Activated T-helper 17 cell treated with anti-CD3 and anti-CD28 coated beads, Interleukin-2, amount 50 U/mL, for 72 hours (primary cell): ENCODE measurements at regions not wholly inside any gene's neighbourhood (a gene's known extent, or its start where the extent isn't known, plus 50 kb on each side); places are given as distances from the start of the nearest gene placed in this dataset.
"Not testable (repeated sequence)": the region's sequence is repeated elsewhere in the genome, so short reads cannot be mapped to it uniquely, and the experiment has no call there.

Experiments used
- ATAC-seq: fragments of 150-1000 bp; cut with Tn5 transposase; replicated peaks from 2 replicates; pipeline ENCODE4 v1.10.0; 2021; ENCODE audit warnings: mild to moderate bottlenecking, moderate library complexity
- H3K27ac Mint-ChIP-seq: one replicate; pipeline ENCODE4 v1.8.0; 2022; ENCODE audit warnings: mixed read lengths
- H3K27me3 Mint-ChIP-seq: one replicate; pipeline ENCODE4 v1.8.0; 2022; ENCODE audit warnings: mixed read lengths
- H3K36me3 Mint-ChIP-seq: one replicate; pipeline ENCODE4 v1.8.0; 2022; ENCODE audit warnings: low read depth, mild to moderate bottlenecking, mixed read lengths
- H3K4me1 Mint-ChIP-seq: one replicate; pipeline ENCODE4 v1.8.0; 2022; ENCODE audit warnings: mixed read lengths
- H3K4me3 Mint-ChIP-seq: one replicate; pipeline ENCODE4 v1.8.0; 2022; ENCODE audit warnings: mild to moderate bottlenecking, mixed read lengths
- H3K9me3 Mint-ChIP-seq: one replicate; pipeline ENCODE4 v1.8.0; 2022; ENCODE audit warnings: mixed read lengths

DNA sequence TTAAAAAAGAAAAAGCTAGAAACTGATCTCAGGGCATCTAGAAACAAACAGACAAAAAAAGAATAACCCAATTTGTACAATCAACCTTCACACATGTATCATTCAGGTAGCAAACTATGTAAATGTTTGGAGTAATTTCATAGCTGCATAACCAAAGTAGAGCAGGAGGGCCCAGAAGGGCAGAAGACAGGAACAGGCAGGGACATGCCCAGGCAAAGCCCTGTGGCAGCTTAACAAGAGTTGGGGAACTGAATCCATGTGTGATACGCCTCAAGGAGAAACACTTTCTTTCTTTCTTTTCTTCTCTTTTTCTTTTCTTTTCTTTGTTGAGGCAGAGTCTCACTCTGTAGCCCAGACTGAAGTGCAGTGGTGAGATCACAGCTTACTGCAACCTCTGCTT, 390.4 kb upstream of the ANKRD20A1 start:
- H3K36me3 Mint-ChIP-seq, H3K27me3 Mint-ChIP-seq, H3K27ac Mint-ChIP-seq, H3K9me3 Mint-ChIP-seq, H3K4me1 Mint-ChIP-seq, ATAC-seq, H3K4me3 Mint-ChIP-seq: not testable (repeated sequence)

DNA sequence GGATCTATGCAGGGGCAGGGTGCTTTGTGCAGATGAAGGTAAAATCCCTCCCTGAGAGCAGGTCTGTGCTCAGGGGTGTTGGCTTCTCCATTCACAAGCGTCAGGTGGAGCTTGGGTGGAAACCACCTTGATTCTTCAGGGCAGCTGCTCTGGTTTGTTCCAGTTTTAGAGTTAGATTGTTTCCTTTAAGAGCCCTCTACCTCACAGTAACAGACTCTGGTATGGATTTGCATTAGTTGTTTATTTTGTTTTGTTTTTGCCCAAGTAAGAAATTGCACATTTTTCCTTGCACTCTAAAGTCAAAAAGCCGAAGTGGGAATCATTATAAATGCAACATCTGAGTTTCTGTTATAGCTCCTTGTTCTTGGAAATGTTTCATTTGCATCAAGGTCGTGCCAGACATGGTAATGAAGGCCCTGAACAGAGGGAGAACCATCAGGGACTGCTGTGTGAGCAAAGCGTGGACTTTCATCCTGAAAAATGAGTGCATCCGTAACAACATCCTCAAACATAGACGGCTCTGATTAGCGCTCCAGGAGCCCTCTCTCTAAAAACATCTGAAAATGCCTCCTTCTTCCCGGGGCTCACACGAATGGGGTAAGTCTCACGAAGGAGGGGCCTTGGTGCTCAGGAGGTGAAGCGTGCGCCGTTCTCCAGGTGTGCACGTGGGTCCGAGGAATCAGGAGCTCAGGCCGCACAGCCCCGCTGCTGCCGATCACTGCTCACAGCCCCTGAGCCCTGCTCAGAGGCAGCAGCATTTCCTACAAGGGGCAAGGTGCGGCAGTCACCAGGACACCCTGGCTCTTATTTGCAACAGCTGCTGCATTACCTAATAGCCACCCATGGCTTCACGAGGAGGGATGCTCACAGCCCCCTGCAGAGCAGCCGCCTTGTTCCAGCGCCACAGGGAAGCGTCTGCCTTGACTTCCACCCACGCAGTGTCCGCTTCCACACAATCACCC, 396.7 kb upstream of the ANKRD20A1 start:
- H3K4me3 Mint-ChIP-seq, H3K27me3 Mint-ChIP-seq, H3K9me3 Mint-ChIP-seq, ATAC-seq, H3K36me3 Mint-ChIP-seq, H3K4me1 Mint-ChIP-seq, H3K27ac Mint-ChIP-seq: not testable (repeated sequence)

DNA sequence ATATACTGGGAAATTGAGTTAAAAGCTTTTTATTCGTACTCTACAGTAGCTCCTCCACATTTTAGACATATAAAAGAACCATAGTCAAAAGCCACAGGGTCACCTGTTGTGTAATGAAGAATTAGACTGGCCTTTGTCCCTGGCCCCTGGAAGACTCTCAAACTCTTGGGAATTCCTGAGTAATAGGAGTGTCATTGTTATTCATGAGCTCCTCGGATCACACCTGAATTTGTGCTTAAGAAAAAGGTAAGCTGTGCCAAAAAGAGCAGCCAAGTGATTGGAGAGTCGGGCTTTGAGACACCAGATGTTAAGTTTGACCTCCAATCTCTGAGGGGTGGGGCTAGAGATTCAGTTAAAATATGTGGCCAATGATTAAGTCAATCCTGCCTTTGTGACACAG, 405.8 kb upstream of the ANKRD20A1 start:
- H3K27ac Mint-ChIP-seq, H3K9me3 Mint-ChIP-seq, ATAC-seq, H3K27me3 Mint-ChIP-seq, H3K4me3 Mint-ChIP-seq, H3K36me3 Mint-ChIP-seq, H3K4me1 Mint-ChIP-seq: not testable (repeated sequence)

DNA sequence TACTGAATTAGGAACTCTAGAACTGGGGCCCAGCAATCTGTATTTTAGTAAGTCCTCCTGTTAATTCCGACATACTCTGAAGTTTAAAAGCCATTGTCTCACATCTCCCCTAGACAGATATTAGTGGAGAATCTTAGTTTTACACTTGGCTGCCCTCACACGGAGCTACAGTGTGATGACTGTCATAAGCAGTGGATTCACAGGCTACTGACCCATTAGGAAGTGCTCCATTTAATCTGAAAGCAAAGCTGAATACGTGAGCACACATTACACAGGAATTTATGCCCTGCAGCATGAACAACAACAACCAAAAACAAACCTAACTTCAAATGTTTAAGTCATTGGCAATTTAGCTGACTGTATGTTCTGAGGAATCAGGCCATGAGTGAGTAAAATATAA, 416.4 kb upstream of the ANKRD20A1 start:
- not testable (repeated sequence) for H3K4me1 Mint-ChIP-seq, H3K27ac Mint-ChIP-seq, H3K27me3 Mint-ChIP-seq, ATAC-seq, H3K4me3 Mint-ChIP-seq, H3K9me3 Mint-ChIP-seq, H3K36me3 Mint-ChIP-seq

DNA sequence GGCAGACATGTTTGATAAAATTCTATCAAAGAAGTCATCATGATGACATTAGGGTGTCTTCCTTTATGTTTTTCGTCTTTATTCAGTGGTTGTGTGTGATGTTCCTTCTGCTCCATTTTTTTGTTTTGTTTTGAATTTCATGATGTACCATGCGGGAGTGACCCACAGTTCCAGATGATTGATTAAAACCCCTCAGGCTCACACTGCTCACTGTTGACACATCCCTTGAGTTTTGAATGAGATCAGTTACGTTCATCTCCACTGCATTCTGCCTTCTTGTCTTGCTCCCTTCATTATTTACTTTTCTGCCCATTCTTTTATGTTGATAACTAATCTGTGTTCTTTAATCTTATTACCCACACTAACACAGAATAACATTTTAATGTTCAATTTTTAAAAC, 421.7 kb upstream of the ANKRD20A1 start:
- ATAC-seq, H3K4me3 Mint-ChIP-seq, H3K27ac Mint-ChIP-seq, H3K27me3 Mint-ChIP-seq, H3K9me3 Mint-ChIP-seq, H3K36me3 Mint-ChIP-seq, H3K4me1 Mint-ChIP-seq: not testable (repeated sequence)

DNA sequence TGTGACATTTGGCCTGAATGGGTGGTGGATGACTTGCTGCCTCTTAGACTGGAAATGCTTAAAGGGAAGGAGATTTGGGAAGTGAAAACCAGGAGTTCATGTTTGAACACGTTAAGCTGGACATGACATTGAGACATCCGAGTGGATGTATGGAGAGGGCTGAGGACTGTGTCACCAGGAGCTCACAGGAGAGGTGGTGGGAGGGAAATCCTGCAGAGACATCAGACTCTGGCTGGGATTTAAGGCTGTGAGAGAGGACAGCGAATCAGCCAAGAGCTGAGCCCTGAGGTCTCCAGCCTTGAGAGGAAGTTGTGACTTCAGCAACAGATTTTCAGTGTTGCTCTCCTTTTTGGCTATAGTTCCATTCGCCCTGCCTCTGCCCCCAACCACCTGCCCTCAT, 432.5 kb upstream of the SPATA31A3 start:
- not testable (repeated sequence) for H3K4me3 Mint-ChIP-seq, H3K4me1 Mint-ChIP-seq, H3K36me3 Mint-ChIP-seq, H3K27ac Mint-ChIP-seq, H3K27me3 Mint-ChIP-seq, H3K9me3 Mint-ChIP-seq, ATAC-seq

DNA sequence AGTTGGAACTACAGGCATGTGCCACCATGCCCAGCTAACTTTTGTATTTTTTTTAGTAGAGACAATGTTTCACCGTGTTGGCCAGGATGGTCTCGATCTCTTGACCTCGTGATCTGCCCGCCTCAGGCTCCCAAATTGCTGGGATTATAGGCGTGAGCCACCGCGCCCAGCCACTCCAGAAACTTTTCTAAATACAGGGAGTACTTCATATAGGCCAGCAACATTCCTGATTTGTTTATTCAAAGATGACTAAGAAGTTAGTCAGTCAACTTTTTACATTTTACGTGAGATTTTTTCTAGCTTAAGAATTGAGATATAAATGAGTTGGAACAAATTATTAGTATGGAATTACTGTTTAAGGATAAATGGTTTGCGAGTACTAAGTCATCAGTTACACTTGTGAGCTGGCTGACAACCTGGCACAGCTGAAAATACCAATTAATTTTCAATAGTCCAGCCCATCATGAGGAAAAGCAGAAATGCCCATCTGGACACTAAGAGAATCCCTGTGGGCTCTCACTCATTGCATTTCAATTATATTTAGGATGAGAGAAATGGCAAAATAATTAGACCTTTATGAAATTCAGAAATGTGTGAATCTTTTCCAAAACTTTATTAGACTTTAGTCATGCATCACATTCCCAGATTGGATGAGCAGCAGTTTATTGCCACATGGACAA, 430.8 kb upstream of the SPATA31A3 start:
- not testable (repeated sequence) for H3K27me3 Mint-ChIP-seq, H3K4me3 Mint-ChIP-seq, H3K9me3 Mint-ChIP-seq, H3K4me1 Mint-ChIP-seq, ATAC-seq, H3K27ac Mint-ChIP-seq, H3K36me3 Mint-ChIP-seq

DNA sequence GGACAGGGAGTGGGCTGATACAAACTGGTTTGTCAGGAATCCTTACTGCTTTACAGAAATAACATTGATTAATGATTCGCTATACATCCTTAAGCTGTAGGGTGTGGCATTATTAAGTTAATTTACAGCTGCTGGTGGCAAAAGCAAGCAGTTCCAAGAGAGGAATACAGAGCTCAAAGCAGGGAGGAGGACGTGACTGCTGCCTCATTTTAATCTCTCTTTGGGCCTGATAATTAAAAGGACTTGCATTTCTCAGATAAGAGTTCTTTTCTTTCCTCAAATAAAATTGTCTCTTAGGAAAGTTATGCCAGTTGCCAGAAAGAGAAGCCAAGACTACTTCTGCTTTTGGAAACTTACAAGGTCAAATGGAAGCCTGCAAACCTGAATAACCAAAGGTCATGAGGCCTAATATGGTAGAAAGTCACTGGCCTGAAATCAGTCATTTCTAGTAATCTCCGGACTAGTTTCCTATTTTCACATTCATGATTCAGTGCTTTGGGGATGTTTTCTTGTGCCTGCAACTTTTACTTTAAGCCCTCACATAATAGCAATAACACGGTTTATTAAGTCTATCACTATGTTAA, 426.2 kb upstream of the SPATA31A3 start:
- not testable (repeated sequence) for H3K4me3 Mint-ChIP-seq, H3K36me3 Mint-ChIP-seq, ATAC-seq, H3K27ac Mint-ChIP-seq, H3K27me3 Mint-ChIP-seq, H3K9me3 Mint-ChIP-seq, H3K4me1 Mint-ChIP-seq

DNA sequence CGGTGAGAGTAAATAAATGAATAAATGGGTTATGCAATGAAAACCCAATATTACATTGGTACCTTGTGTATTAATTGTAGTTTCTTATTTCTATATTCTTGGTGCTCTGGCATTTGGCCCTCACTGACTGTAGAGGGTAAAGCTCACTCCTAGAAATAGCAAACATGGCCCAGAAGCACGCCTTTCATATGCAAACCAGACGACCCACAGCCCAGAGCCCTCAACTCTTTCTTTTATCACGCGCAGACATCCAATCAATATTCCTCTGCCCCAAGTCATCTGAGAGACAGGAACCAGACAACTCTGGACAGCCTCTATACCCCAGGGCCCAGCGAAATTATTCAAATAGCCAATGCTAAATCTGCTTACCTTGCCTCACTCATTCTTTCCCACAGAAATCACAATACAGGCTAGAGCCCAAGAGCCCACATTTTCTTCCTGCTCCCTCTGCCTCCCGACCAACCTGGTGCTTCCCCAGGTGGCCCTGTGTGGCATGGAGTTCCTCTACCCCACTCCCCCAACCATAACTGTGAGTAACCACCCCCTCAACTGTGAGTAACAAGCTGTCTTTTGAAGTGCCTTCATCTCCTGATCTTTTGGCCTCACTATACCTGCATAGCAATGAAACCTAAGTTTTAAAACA, 425.1 kb upstream of the SPATA31A3 start:
- not testable (repeated sequence) for H3K36me3 Mint-ChIP-seq, H3K4me1 Mint-ChIP-seq, H3K27ac Mint-ChIP-seq, H3K9me3 Mint-ChIP-seq, H3K4me3 Mint-ChIP-seq, H3K27me3 Mint-ChIP-seq, ATAC-seq

DNA sequence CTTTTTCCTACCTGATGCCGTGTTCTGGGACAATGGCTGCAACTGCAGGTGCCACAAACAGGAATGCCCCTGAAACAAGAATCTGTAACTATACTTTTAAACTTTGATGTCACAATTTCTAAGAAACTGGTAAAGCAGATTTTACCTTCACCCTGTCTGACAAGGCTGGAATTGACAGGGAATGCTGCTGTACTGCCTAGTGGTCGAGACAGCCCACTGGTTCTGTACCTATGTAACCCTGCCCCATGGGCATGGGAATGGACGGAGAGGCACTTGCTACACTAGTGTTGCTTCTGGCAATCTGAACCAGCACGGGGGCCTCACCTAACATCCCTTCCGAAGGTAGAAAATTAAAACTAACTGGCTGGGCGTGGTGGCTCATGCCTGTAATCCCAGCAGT, 424.3 kb upstream of the SPATA31A3 start:
- not testable (repeated sequence) for H3K36me3 Mint-ChIP-seq, ATAC-seq, H3K9me3 Mint-ChIP-seq

DNA sequence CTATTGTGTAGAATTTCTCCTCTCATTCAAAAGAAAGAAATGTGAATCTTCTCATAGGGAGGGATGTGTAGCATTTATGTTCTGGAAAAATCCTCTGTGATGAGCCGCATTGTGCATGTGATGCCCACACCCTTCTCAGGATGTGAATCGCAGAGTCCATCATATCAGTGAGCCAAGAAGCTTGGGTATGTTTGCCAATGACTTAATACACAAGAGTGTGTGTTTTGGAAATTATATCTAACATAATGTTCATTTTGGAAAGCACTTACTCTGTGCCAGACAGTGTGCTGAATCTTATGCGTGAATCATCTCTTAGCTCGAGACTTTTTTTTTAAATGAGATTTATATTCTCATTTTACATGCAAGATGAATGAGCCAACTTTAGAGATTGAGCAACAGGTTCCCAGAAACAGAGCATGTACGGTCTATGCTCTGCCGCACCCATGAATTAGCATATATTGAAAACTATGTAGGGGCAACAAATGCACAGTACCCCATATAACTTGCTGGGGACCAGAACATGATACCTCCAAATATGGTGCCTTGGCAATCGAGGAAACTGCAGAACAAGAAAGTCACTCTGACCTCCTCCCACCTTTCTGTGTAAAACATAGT, 418.4 kb upstream of the SPATA31A3 start:
- not testable (repeated sequence) for H3K27me3 Mint-ChIP-seq, ATAC-seq, H3K4me3 Mint-ChIP-seq, H3K27ac Mint-ChIP-seq, H3K4me1 Mint-ChIP-seq, H3K36me3 Mint-ChIP-seq, H3K9me3 Mint-ChIP-seq

More for the DNA sequence above, 424.3 kb upstream of the SPATA31A3 start:
- not testable (repeated sequence) for H3K27ac Mint-ChIP-seq, H3K27me3 Mint-ChIP-seq, H3K4me3 Mint-ChIP-seq, H3K4me1 Mint-ChIP-seq

DNA sequence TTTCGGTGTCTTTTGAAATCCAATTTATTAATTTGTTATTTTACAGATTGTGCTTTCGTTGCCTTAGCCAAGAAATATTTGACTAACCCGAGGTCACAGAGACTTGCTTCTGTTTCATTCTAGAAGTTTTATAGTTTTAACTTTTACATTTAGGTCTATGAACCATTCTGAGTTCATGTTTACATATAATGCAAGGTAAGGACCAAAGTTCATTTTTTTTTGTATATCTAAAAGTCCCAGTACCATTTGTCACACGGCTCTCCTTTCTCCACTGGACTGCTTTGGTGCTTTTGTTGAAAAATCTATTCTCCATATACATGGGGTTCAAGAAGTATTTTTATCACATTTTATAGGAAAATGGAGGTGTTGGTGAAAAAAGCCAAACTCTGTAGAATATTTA, 411.4 kb upstream of the SPATA31A3 start:
- H3K9me3 Mint-ChIP-seq, H3K4me3 Mint-ChIP-seq, ATAC-seq, H3K36me3 Mint-ChIP-seq, H3K4me1 Mint-ChIP-seq, H3K27ac Mint-ChIP-seq, H3K27me3 Mint-ChIP-seq: not testable (repeated sequence)

DNA sequence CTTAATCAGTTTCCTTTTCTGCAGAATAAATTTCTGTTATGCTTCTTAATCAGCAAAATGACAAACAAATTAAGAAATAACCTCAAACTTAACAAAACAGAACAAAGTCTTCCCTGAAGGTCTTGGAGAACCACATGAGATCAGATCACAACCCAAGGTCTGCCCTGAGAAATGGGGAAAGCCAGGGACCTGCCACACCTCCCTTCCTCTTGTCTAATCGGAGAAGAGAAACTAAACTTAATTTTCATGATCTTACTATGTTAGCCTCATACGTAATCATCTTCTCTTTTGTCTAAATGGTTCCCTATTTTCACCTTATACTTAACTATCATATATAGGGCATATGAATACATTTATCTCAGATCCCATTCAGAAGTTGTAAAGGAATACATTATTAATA, 405.4 kb upstream of the SPATA31A3 start:
- H3K4me1 Mint-ChIP-seq, H3K36me3 Mint-ChIP-seq, H3K27ac Mint-ChIP-seq, ATAC-seq, H3K27me3 Mint-ChIP-seq, H3K9me3 Mint-ChIP-seq, H3K4me3 Mint-ChIP-seq: not testable (repeated sequence)

DNA sequence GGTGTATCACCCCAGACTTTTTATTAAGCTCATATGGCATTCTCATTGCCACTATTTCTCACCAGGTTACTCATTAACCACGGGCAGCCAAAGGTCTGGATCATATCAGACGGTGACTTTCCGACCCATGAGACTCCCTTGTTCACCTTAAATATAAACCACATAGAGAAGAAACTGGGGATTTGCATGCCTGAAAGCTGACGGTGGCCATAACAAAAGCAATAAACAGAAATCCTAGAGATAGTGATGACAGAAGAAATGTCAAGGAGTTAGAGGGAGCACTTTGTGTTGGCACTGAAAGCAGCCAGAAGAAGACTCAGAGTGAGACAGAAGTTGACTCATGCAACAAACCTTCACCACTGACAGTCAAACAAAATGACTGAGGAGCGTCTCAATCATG, 402.4 kb upstream of the SPATA31A3 start:
- not testable (repeated sequence) for H3K27me3 Mint-ChIP-seq, H3K36me3 Mint-ChIP-seq, H3K9me3 Mint-ChIP-seq, H3K27ac Mint-ChIP-seq, H3K4me1 Mint-ChIP-seq, H3K4me3 Mint-ChIP-seq
- ATAC-seq = peak; percentile 44
